ENCODE measurements at regions not wholly inside any gene's neighbourhood (a gene's known extent, or its start where the extent isn't known, plus 50 kb on each side); places are given as distances from the start of the nearest gene placed in this dataset.

- Mint-ChIP-seq H3K4me1 (ENCODE audit: unreplicated experiment) (no peaks in the 10 kb centered on the region), H3K36me3 (ENCODE audit: low read depth, unreplicated experiment) (no peaks in the 10 kb centered on the region), H3K27me3 (ENCODE audit: unreplicated experiment) (no peaks in the 10 kb centered on the region), H3K27ac (ENCODE audit: unreplicated experiment) (no peak overlapping the region), H3K4me3 (ENCODE audit: unreplicated experiment) (no peak overlapping the region), H3K9me3 (ENCODE audit: unreplicated experiment) (no peaks in the 10 kb centered on the region)
- no peak for DNase-seq (ENCODE audit: low spot score)
- no peak for TF ChIP-seq CTCF (IDR thresholded peaks at IDR 0.05; ENCODE audit: unreplicated experiment)
Observed at GRCh38 chr4:132824761-132825160, 324.3 kb upstream of the PCDH10 start.

- Mint-ChIP-seq H3K4me3 (ENCODE audit: unreplicated experiment) (no peak overlapping the region), H3K27me3 (ENCODE audit: unreplicated experiment) (no peaks in the 10 kb centered on the region), H3K36me3 (ENCODE audit: low read depth, unreplicated experiment) (no peaks in the 10 kb centered on the region)
Observed at GRCh38 chr4:132827522-132827921, 321.6 kb upstream of the PCDH10 start.

GRCh38 chr4:132838244-132838643, 310.9 kb upstream of the PCDH10 start:
- no peaks in the 10 kb centered on the region for H3K4me1 Mint-ChIP-seq (ENCODE audit: unreplicated experiment)
- no peak for TF ChIP-seq CTCF (IDR thresholded peaks at IDR 0.05; ENCODE audit: unreplicated experiment)
- no peaks in the 10 kb centered on the region for H3K9me3 Mint-ChIP-seq (ENCODE audit: unreplicated experiment)
- no peak for DNase-seq (ENCODE audit: low spot score)
- no peak overlapping the region for H3K4me3 Mint-ChIP-seq (ENCODE audit: unreplicated experiment)
- H3K36me3 Mint-ChIP-seq (ENCODE audit: low read depth, unreplicated experiment): no peaks in the 10 kb centered on the region
- no peak overlapping the region for H3K27ac Mint-ChIP-seq (ENCODE audit: unreplicated experiment)
- H3K27me3 Mint-ChIP-seq (ENCODE audit: unreplicated experiment): no peaks in the 10 kb centered on the region

More at GRCh38 chr4:132827522-132827921, 321.6 kb upstream of the PCDH10 start:
- Mint-ChIP-seq H3K4me1 (ENCODE audit: unreplicated experiment) (no peaks in the 10 kb centered on the region), H3K9me3 (ENCODE audit: unreplicated experiment) (no peaks in the 10 kb centered on the region), H3K27ac (ENCODE audit: unreplicated experiment) (no peak overlapping the region)
- no peak for DNase-seq (ENCODE audit: low spot score)
- TF ChIP-seq CTCF (IDR thresholded peaks at IDR 0.05; ENCODE audit: unreplicated experiment): no peak

GRCh38 chr4:132839070-132839469, 310.0 kb upstream of the PCDH10 start:
- no peak overlapping the region for H3K27ac Mint-ChIP-seq (ENCODE audit: unreplicated experiment)
- H3K4me1 Mint-ChIP-seq (ENCODE audit: unreplicated experiment): no peaks in the 10 kb centered on the region

GRCh38 chr4:132859929-132860328, 289.2 kb upstream of the PCDH10 start:
- Mint-ChIP-seq H3K9me3 (ENCODE audit: unreplicated experiment) (no peaks in the 10 kb centered on the region), H3K36me3 (ENCODE audit: low read depth, unreplicated experiment) (no peaks in the 10 kb centered on the region), H3K4me3 (ENCODE audit: unreplicated experiment) (no peak overlapping the region), H3K27me3 (ENCODE audit: unreplicated experiment) (no peaks in the 10 kb centered on the region), H3K4me1 (ENCODE audit: unreplicated experiment) (peaks cover 5% of the 10 kb centered on the region), H3K27ac (ENCODE audit: unreplicated experiment) (no peak overlapping the region)
- no peak for TF ChIP-seq CTCF (IDR thresholded peaks at IDR 0.05; ENCODE audit: unreplicated experiment)
- DNase-seq (ENCODE audit: low spot score): no peak

More at GRCh38 chr4:132839070-132839469, 310.0 kb upstream of the PCDH10 start:
- H3K36me3 Mint-ChIP-seq (ENCODE audit: low read depth, unreplicated experiment): no peaks in the 10 kb centered on the region
- TF ChIP-seq CTCF (IDR thresholded peaks at IDR 0.05; ENCODE audit: unreplicated experiment): no peak
- no peaks in the 10 kb centered on the region for H3K27me3 Mint-ChIP-seq (ENCODE audit: unreplicated experiment)
- H3K9me3 Mint-ChIP-seq (ENCODE audit: unreplicated experiment): no peaks in the 10 kb centered on the region
- no peak overlapping the region for H3K4me3 Mint-ChIP-seq (ENCODE audit: unreplicated experiment)
- no peak for DNase-seq (ENCODE audit: low spot score)
